ENCODE measurements at regions not wholly inside any gene's neighbourhood (a gene's known extent, or its start where the extent isn't known, plus 50 kb on each side); places are given as distances from the start of the nearest gene placed in this dataset.
"Not testable (repeated sequence)": the region's sequence is repeated elsewhere in the genome, so short reads cannot be mapped to it uniquely, and the experiment has no call there.

- DNase-seq (ENCODE audit: insufficient read length, low spot score) = no peak
- TF ChIP-seq TAF1 (IDR thresholded peaks at IDR 0.05; ENCODE audit: low read depth, low read length) = no peak
- no peak for TF ChIP-seq POLR2A (IDR thresholded peaks at IDR 0.05; ENCODE audit: low read depth, low read length)
- no peak for TF ChIP-seq SPI1 (IDR thresholded peaks at IDR 0.05; ENCODE audit: low read depth, low read length)
- TF ChIP-seq POLR2AphosphoS5 (IDR thresholded peaks at IDR 0.05; ENCODE audit: low read depth, low read length) = no peak
- TF ChIP-seq POU2F2 (IDR thresholded peaks at IDR 0.05; ENCODE audit: low read depth, low read length) = no peak
- TF ChIP-seq PAX5 (IDR thresholded peaks at IDR 0.05; ENCODE audit: insufficient read depth, low read length, severe bottlenecking) = no peak
- FAIRE-seq = no peak
These were observed 704.7 kb upstream of the MBL2 start for GRCh38 chr10:53477313-53477675.

DNA sequence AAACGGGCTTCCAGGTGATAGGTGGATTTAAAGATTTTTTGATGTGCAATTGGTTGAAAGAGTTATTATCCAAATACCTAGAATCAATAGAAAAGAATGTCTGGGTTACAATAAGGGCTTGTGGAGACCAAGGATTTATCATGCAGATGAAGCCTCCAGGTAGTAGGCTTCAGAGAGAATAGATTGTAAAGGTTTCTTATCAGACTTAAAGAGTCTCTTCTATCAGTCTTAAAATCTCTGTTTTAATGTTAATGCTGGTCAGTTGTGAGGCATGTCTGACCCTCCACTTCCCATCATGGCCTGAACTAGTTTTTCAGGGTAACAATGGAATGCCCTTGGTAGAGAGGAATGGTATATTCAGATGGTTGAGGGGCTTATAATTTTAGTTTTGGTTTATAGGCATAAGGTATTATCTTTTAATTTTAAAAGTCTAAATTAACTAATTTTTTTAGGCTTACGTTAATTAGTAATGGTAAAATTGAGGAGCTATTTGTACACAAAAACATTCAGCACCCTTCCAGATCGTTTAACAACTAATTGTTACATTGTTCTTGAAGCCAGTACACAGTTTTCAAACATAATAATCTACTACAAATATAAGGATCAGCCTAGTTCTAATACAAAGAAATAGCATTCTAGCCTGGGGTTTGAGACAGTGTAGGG lies 704.2 kb upstream of the MBL2 start:
- FAIRE-seq (no peak), DNase-seq (ENCODE audit: insufficient read length, low spot score) (no peak)
- TF ChIP-seq POLR2AphosphoS5 (IDR thresholded peaks at IDR 0.05; ENCODE audit: low read depth, low read length) (no peak), POLR2A (IDR thresholded peaks at IDR 0.05; ENCODE audit: low read depth, low read length) (no peak), POU2F2 (IDR thresholded peaks at IDR 0.05; ENCODE audit: low read depth, low read length) (no peak), PAX5 (IDR thresholded peaks at IDR 0.05; ENCODE audit: insufficient read depth, low read length, severe bottlenecking) (no peak), TAF1 (IDR thresholded peaks at IDR 0.05; ENCODE audit: low read depth, low read length) (no peak), SPI1 (IDR thresholded peaks at IDR 0.05; ENCODE audit: low read depth, low read length) (no peak)

DNA sequence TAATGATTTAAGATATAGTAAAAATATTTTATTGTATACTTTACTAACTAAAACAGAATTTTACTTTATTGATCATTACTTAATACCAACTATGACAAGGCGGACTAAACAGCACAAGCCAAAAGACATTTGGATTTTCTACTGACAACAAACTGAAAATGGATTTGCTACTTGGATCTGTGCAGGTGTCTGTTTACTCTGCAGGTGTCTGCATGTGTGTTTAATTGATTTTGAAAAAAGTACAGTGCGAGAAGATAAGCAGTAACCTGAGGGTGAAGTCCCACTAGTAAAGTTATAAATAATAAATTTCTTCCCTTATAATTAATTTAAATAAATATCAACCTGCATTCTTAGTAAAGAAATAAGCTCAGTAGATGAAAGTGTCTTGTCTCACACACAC lies 696.8 kb upstream of the MBL2 start:
- TF ChIP-seq SPI1 (IDR thresholded peaks at IDR 0.05; ENCODE audit: low read depth, low read length) (no peak), POLR2A (IDR thresholded peaks at IDR 0.05; ENCODE audit: low read depth, low read length) (no peak), POU2F2 (IDR thresholded peaks at IDR 0.05; ENCODE audit: low read depth, low read length) (no peak), TAF1 (IDR thresholded peaks at IDR 0.05; ENCODE audit: low read depth, low read length) (no peak), POLR2AphosphoS5 (IDR thresholded peaks at IDR 0.05; ENCODE audit: low read depth, low read length) (no peak), PAX5 (IDR thresholded peaks at IDR 0.05; ENCODE audit: insufficient read depth, low read length, severe bottlenecking) (no peak)
- no peak for DNase-seq (ENCODE audit: insufficient read length, low spot score)
- no peak for FAIRE-seq

DNA sequence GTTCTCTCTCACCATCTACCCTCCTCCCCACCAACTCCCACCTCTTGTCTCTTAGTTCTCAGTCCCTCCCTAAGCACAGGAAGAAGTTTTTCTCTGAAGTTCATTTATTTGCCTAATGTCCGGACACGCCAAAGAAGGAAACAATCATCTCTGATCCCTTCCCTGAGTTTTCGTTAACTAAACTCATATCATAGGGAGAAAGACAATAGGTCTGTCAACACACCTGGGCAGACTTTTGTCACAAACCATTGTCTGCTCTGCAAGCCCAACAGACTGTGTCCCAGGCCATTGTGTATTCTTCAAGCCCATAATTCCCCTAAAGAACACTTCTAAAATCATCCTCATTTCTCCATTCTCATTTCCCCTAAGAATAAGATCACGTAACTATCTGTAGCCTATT lies 691.0 kb upstream of the MBL2 start:
- DNase-seq (ENCODE audit: insufficient read length, low spot score) (no peak), FAIRE-seq (no peak)
- TF ChIP-seq POU2F2 (IDR thresholded peaks at IDR 0.05; ENCODE audit: low read depth, low read length) = no peak
- no peak for TF ChIP-seq TAF1 (IDR thresholded peaks at IDR 0.05; ENCODE audit: low read depth, low read length)
- no peak for TF ChIP-seq PAX5 (IDR thresholded peaks at IDR 0.05; ENCODE audit: insufficient read depth, low read length, severe bottlenecking)
- no peak for TF ChIP-seq POLR2AphosphoS5 (IDR thresholded peaks at IDR 0.05; ENCODE audit: low read depth, low read length)
- no peak for TF ChIP-seq POLR2A (IDR thresholded peaks at IDR 0.05; ENCODE audit: low read depth, low read length)
- TF ChIP-seq SPI1 (IDR thresholded peaks at IDR 0.05; ENCODE audit: low read depth, low read length) = no peak

GRCh38 chr10:53458007-53458406 lies 685.4 kb upstream of the MBL2 start:
- FAIRE-seq (no peak), DNase-seq (ENCODE audit: insufficient read length, low spot score) (no peak)
- TF ChIP-seq TAF1 (IDR thresholded peaks at IDR 0.05; ENCODE audit: low read depth, low read length) (no peak), POLR2A (IDR thresholded peaks at IDR 0.05; ENCODE audit: low read depth, low read length) (no peak), SPI1 (IDR thresholded peaks at IDR 0.05; ENCODE audit: low read depth, low read length) (no peak), POU2F2 (IDR thresholded peaks at IDR 0.05; ENCODE audit: low read depth, low read length) (no peak), POLR2AphosphoS5 (IDR thresholded peaks at IDR 0.05; ENCODE audit: low read depth, low read length) (no peak)

DNA sequence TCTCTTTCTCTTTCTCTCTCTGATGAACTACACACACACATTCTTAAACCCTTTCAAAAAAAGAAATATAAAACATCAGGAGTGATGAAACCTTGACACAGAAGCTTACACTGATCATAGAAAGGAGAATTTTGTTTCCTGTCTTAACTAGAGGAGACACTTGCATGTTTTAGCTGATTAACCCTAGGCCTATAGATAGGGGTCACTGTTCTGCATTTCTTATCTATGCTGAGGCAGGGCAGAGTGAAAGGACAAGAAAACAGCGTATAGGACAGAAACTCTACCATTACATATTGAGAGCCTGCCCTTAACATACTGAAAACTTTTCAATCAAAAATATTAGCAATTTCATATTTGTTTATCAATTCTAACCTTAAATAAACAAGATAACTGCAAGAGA lies 680.6 kb upstream of the MBL2 start:
- DNase-seq (ENCODE audit: insufficient read length, low spot score) = no peak
- no peak for FAIRE-seq
- TF ChIP-seq TAF1 (IDR thresholded peaks at IDR 0.05; ENCODE audit: low read depth, low read length) (no peak), POLR2AphosphoS5 (IDR thresholded peaks at IDR 0.05; ENCODE audit: low read depth, low read length) (no peak), SPI1 (IDR thresholded peaks at IDR 0.05; ENCODE audit: low read depth, low read length) (no peak), POU2F2 (IDR thresholded peaks at IDR 0.05; ENCODE audit: low read depth, low read length) (no peak), POLR2A (IDR thresholded peaks at IDR 0.05; ENCODE audit: low read depth, low read length) (no peak), PAX5 (IDR thresholded peaks at IDR 0.05; ENCODE audit: insufficient read depth, low read length, severe bottlenecking) (no peak)

- no peak for FAIRE-seq
- no peak for DNase-seq (ENCODE audit: insufficient read length, low spot score)
- TF ChIP-seq POLR2AphosphoS5 (IDR thresholded peaks at IDR 0.05; ENCODE audit: low read depth, low read length) = no peak
- TF ChIP-seq PAX5 (IDR thresholded peaks at IDR 0.05; ENCODE audit: insufficient read depth, low read length, severe bottlenecking) = no peak
- no peak for TF ChIP-seq POU2F2 (IDR thresholded peaks at IDR 0.05; ENCODE audit: low read depth, low read length)
- no peak for TF ChIP-seq POLR2A (IDR thresholded peaks at IDR 0.05; ENCODE audit: low read depth, low read length)
- TF ChIP-seq TAF1 (IDR thresholded peaks at IDR 0.05; ENCODE audit: low read depth, low read length) = no peak
- no peak for TF ChIP-seq SPI1 (IDR thresholded peaks at IDR 0.05; ENCODE audit: low read depth, low read length)
These were observed 675.0 kb upstream of the MBL2 start for GRCh38 chr10:53447576-53447975.

DNA sequence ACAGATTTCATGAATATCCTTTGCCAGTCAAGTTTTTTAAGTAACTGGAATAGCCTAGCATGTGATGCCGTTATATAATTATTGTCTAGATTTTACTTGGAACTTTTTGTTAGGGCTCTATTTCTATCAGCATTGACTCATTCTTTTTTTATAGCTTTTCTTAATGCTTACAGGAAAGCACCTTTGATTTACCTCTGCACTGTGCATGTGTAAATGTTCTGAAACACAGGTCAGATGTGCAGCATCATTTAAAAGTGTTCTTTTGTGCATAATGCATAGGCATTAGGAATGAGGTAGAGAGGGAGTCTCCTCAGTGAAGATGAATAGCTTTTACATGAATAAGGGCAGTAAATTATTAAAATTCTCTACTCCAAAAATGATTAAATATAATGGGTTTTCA lies 669.3 kb upstream of the MBL2 start:
- FAIRE-seq = no peak
- no peak for DNase-seq (ENCODE audit: insufficient read length, low spot score)
- TF ChIP-seq POLR2AphosphoS5 (IDR thresholded peaks at IDR 0.05; ENCODE audit: low read depth, low read length) (no peak), TAF1 (IDR thresholded peaks at IDR 0.05; ENCODE audit: low read depth, low read length) (no peak)

- DNase-seq (ENCODE audit: insufficient read length, low spot score) (no peak), FAIRE-seq (no peak)
- TF ChIP-seq PAX5 (IDR thresholded peaks at IDR 0.05; ENCODE audit: insufficient read depth, low read length, severe bottlenecking) = no peak
These were observed 668.0 kb upstream of the MBL2 start for GRCh38 chr10:53440601-53441000.

- FAIRE-seq; DNase-seq (ENCODE audit: insufficient read length, low spot score): not testable (repeated sequence)
These were observed 666.5 kb upstream of the MBL2 start for GRCh38 chr10:53439075-53439474.

GRCh38 chr10:53434413-53434812 lies 661.8 kb upstream of the MBL2 start:
- no peak for TF ChIP-seq PAX5 (IDR thresholded peaks at IDR 0.05; ENCODE audit: insufficient read depth, low read length, severe bottlenecking)
- no peak for TF ChIP-seq POU2F2 (IDR thresholded peaks at IDR 0.05; ENCODE audit: low read depth, low read length)
- TF ChIP-seq POLR2A (IDR thresholded peaks at IDR 0.05; ENCODE audit: low read depth, low read length) = no peak
- no peak for TF ChIP-seq SPI1 (IDR thresholded peaks at IDR 0.05; ENCODE audit: low read depth, low read length)
- TF ChIP-seq TAF1 (IDR thresholded peaks at IDR 0.05; ENCODE audit: low read depth, low read length) = no peak
- no peak for TF ChIP-seq POLR2AphosphoS5 (IDR thresholded peaks at IDR 0.05; ENCODE audit: low read depth, low read length)
- FAIRE-seq = no peak

More at GRCh38 chr10:53434413-53434812, 661.8 kb upstream of the MBL2 start:
- no peak for DNase-seq (ENCODE audit: insufficient read length, low spot score)
